Prostate gland (tissue), 2 donors: ENCODE measurements at regions not wholly inside any gene's neighbourhood (a gene's known extent, or its start where the extent isn't known, plus 50 kb on each side); places are given as distances from the start of the nearest gene placed in this dataset.

Experiments
- POLR2A ChIP-seq: fragments of 450-650 bp; IDR thresholded peaks from one replicate; pipeline ENCODE4 v1.6.1; 2016; ENCODE audit warnings: antibody characterized with exemption, mild to moderate bottlenecking
- POLR2AphosphoS5 ChIP-seq: sonication (generic); formaldehyde crosslinking; IDR thresholded peaks from one replicate; pipeline ENCODE4 v1.6.1; 2017; ENCODE audit warnings: antibody characterized with exemption
- TF ChIP-seq, protein P1 (sequence below), 4 experiments: fragments of 200-600 bp in 2 of 4; fragments of 450-650 bp in 2 of 4; sonication (generic) in 2 of 4; IDR thresholded peaks; 1 replicate in 3 of 4; 2 replicates in 1 of 4; pipeline ENCODE4 v1.5.1; 2016 to 2019; ENCODE audit warnings: antibody characterized with exemption in 4 of 4, mild to moderate bottlenecking in 2 of 4, moderate library complexity in 2 of 4

- TF ChIP-seq, protein P1, sequence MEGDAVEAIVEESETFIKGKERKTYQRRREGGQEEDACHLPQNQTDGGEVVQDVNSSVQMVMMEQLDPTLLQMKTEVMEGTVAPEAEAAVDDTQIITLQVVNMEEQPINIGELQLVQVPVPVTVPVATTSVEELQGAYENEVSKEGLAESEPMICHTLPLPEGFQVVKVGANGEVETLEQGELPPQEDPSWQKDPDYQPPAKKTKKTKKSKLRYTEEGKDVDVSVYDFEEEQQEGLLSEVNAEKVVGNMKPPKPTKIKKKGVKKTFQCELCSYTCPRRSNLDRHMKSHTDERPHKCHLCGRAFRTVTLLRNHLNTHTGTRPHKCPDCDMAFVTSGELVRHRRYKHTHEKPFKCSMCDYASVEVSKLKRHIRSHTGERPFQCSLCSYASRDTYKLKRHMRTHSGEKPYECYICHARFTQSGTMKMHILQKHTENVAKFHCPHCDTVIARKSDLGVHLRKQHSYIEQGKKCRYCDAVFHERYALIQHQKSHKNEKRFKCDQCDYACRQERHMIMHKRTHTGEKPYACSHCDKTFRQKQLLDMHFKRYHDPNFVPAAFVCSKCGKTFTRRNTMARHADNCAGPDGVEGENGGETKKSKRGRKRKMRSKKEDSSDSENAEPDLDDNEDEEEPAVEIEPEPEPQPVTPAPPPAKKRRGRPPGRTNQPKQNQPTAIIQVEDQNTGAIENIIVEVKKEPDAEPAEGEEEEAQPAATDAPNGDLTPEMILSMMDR (IDR thresholded peaks at IDR 0.05): no peak
- TF ChIP-seq POLR2AphosphoS5 (no peak), POLR2A (no peak)
These were observed 236.4 kb downstream of the FLRT2 start for GRCh38 chr14:85766295-85766694.
